ENCODE measurements at regions not wholly inside any gene's neighbourhood (a gene's known extent, or its start where the extent isn't known, plus 50 kb on each side); places are given as distances from the start of the nearest gene placed in this dataset.

DNA sequence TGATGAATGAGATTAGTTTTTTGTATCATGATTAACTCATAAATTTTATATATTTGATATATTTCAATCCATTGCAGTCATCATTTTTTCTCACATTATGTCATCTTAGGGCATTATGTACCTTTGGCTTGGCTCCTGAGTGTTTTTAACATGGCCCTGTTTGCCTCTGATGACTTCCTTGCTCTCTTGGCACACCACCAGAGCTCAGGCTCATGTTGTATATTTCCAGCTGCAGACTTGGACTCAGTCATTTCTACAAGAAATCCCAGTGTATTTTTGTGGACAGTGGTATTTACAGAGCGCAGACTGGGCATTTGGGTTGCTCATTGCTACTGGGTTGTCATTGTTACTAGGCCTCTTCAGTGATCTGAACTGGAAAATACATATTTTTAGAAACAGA lies 188.5 kb downstream of the ADRA2A start:
- TF ChIP-seq, protein P1, sequence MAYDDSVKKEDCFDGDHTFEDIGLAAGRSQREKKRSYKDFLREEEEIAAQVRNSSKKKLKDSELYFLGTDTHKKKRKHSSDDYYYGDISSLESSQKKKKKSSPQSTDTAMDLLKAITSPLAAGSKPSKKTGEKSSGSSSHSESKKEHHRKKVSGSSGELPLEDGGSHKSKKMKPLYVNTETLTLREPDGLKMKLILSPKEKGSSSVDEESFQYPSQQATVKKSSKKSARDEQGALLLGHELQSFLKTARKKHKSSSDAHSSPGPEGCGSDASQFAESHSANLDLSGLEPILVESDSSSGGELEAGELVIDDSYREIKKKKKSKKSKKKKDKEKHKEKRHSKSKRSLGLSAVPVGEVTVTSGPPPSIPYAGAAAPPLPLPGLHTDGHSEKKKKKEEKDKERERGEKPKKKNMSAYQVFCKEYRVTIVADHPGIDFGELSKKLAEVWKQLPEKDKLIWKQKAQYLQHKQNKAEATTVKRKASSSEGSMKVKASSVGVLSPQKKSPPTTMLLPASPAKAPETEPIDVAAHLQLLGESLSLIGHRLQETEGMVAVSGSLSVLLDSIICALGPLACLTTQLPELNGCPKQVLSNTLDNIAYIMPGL (CRISPR knock-in tag; IDR thresholded peaks at IDR 0.05) = no peak
- TF ChIP-seq, protein P2, sequence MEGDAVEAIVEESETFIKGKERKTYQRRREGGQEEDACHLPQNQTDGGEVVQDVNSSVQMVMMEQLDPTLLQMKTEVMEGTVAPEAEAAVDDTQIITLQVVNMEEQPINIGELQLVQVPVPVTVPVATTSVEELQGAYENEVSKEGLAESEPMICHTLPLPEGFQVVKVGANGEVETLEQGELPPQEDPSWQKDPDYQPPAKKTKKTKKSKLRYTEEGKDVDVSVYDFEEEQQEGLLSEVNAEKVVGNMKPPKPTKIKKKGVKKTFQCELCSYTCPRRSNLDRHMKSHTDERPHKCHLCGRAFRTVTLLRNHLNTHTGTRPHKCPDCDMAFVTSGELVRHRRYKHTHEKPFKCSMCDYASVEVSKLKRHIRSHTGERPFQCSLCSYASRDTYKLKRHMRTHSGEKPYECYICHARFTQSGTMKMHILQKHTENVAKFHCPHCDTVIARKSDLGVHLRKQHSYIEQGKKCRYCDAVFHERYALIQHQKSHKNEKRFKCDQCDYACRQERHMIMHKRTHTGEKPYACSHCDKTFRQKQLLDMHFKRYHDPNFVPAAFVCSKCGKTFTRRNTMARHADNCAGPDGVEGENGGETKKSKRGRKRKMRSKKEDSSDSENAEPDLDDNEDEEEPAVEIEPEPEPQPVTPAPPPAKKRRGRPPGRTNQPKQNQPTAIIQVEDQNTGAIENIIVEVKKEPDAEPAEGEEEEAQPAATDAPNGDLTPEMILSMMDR (IDR thresholded peaks at IDR 0.05) = no peak
- TF ChIP-seq GABPB1 (CRISPR knock-in tag; IDR thresholded peaks at IDR 0.05) (no peak), ESRRA (CRISPR knock-in tag; IDR thresholded peaks at IDR 0.05; ENCODE audit: borderline replicate concordance) (no peak), TEAD4 (CRISPR knock-in tag; IDR thresholded peaks at IDR 0.05) (no peak), TEAD1 (CRISPR knock-in tag; IDR thresholded peaks at IDR 0.05) (no peak), ERG (CRISPR knock-in tag; IDR thresholded peaks at IDR 0.05) (no peak), ATF1 (CRISPR knock-in tag; IDR thresholded peaks at IDR 0.05) (no peak), CBFB (CRISPR knock-in tag; IDR thresholded peaks at IDR 0.05; ENCODE audit: low read depth) (no peak), NFATC4 (CRISPR knock-in tag; IDR thresholded peaks at IDR 0.05) (no peak)
- TF ChIP-seq, protein P3, sequence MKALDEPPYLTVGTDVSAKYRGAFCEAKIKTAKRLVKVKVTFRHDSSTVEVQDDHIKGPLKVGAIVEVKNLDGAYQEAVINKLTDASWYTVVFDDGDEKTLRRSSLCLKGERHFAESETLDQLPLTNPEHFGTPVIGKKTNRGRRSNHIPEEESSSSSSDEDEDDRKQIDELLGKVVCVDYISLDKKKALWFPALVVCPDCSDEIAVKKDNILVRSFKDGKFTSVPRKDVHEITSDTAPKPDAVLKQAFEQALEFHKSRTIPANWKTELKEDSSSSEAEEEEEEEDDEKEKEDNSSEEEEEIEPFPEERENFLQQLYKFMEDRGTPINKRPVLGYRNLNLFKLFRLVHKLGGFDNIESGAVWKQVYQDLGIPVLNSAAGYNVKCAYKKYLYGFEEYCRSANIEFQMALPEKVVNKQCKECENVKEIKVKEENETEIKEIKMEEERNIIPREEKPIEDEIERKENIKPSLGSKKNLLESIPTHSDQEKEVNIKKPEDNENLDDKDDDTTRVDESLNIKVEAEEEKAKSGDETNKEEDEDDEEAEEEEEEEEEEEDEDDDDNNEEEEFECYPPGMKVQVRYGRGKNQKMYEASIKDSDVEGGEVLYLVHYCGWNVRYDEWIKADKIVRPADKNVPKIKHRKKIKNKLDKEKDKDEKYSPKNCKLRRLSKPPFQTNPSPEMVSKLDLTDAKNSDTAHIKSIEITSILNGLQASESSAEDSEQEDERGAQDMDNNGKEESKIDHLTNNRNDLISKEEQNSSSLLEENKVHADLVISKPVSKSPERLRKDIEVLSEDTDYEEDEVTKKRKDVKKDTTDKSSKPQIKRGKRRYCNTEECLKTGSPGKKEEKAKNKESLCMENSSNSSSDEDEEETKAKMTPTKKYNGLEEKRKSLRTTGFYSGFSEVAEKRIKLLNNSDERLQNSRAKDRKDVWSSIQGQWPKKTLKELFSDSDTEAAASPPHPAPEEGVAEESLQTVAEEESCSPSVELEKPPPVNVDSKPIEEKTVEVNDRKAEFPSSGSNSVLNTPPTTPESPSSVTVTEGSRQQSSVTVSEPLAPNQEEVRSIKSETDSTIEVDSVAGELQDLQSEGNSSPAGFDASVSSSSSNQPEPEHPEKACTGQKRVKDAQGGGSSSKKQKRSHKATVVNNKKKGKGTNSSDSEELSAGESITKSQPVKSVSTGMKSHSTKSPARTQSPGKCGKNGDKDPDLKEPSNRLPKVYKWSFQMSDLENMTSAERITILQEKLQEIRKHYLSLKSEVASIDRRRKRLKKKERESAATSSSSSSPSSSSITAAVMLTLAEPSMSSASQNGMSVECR (CRISPR knock-in tag; IDR thresholded peaks at IDR 0.05; ENCODE audit: borderline replicate concordance) = no peak

Measured in WTC11 (cell line).